K562 (cell line): ENCODE measurements at regions not wholly inside any gene's neighbourhood (a gene's known extent, or its start where the extent isn't known, plus 50 kb on each side); places are given as distances from the start of the nearest gene placed in this dataset.

Experiments
- ATAC-seq: fragments of 200-7000 bp; cut with Tn5 transposase; 3 replicates; pipeline ENCODE4 v1.9.1; 2020; ENCODE audit warnings: moderate library complexity
- BruUV-seq: library from RNA; stranded (reverse); fragments of 400-500 nt; replicated peaks from 2 replicates; lab custom pipeline; 2021; lab: Mats Ljungman, UMichigan
- CTCF ChIA-PET: fragments of 300-600 bp; formaldehyde crosslinking; extraction: SDS; loops from one replicate; lab custom pipeline; 2021; ENCODE audit warnings: low intra/inter-chr PET ratio; lab: Yijun Ruan, JAX
- POLR2A ChIA-PET: fragments of 300-600, 350-650 bp; sonication (Branson Sonifier 250); formaldehyde crosslinking; extraction: SDS; loops from one replicate; lab custom pipeline; 2021; ENCODE audit warnings: antibody characterized with exemption, inconsistent platforms; lab: Yijun Ruan, JAX
- DNase-seq, 4 experiments: peaks; one replicate each; pipeline versions ENCODE4 v3.0.0 to v3.0.0-alpha.2; 2011 to 2018; ENCODE audit warnings: low spot score in 3 of 4, mixed read lengths in 3 of 4; ENCODE audit errors: extremely low read depth in 1 of 4
- FAIRE-seq: peaks from 2 replicates; lab custom pipeline; 2011; peaks lifted over from hg19 to GRCh38; lab: Jason Lieb, UNC
- H2AFZ ChIP-seq: 2 replicates; pipeline ENCODE4 v1.6.0; 2011; ENCODE audit warnings: low read depth, low read length, control low read depth, inconsistent platforms
- H3K27ac ChIP-seq: fragments of 200-600 bp; 3 replicates; pipeline ENCODE4 v1.8.0; 2011; ENCODE audit warnings: low read depth, mild to moderate bottlenecking, control low read depth, inconsistent platforms, low read length, moderate library complexity, mixed read lengths; ENCODE audit errors: extremely low read depth
- H3K27me3 ChIP-seq, 2 experiments: fragments of 300-600 bp in 1 of 2; 2 replicates in 1 of 2; 3 replicates in 1 of 2; pipeline versions ENCODE4 v1.6.0 to v1.8.0; 2011; ENCODE audit warnings: inconsistent platforms in 2 of 2, low read length in 2 of 2, mild to moderate bottlenecking in 1 of 2, mixed read lengths in 1 of 2, moderate library complexity in 1 of 2; ENCODE audit not compliant: control insufficient read depth in 2 of 2, insufficient read depth in 2 of 2
- H3K36me3 ChIP-seq: fragments of 300-600 bp; 3 replicates; pipeline ENCODE4 v1.8.0; 2011; ENCODE audit warnings: mild to moderate bottlenecking, low read length, inconsistent platforms; ENCODE audit not compliant: control insufficient read depth, insufficient read depth
- H3K4me1 ChIP-seq, 2 experiments: fragments of 200-600 bp in 1 of 2; replicated peaks in 1 of 2; 2 replicates in 1 of 2; 3 replicates in 1 of 2; pipeline versions ENCODE4 v1.5.1 to v1.8.0; 2011; ENCODE audit warnings: inconsistent platforms in 2 of 2, low read length in 2 of 2, mild to moderate bottlenecking in 1 of 2, mixed read lengths in 1 of 2, moderate library complexity in 1 of 2; ENCODE audit not compliant: control insufficient read depth in 2 of 2, insufficient read depth in 2 of 2
- H3K4me2 ChIP-seq: 2 replicates; pipeline ENCODE4 v1.6.1; 2011; ENCODE audit warnings: low read length, control low read depth, inconsistent platforms, mixed read lengths; ENCODE audit not compliant: insufficient read depth
- H3K4me3 ChIP-seq: fragments of 200-600 bp; sonication (generic), shearing (Covaris generic); 2 replicates; pipeline ENCODE4 v1.5.1; 2016; ENCODE audit warnings: control low read depth, inconsistent platforms
- H3K79me2 ChIP-seq: fragments of 200-600 bp; 3 replicates; pipeline ENCODE4 v1.8.0; 2011; ENCODE audit warnings: low read length, inconsistent platforms; ENCODE audit not compliant: control insufficient read depth, insufficient read depth
- H3K9ac ChIP-seq, 2 experiments: 2 replicates each; pipeline versions ENCODE4 v1.6.0 to v1.6.1; 2011; ENCODE audit warnings: low read depth in 2 of 2, low read length in 2 of 2, control low read depth in 1 of 2, inconsistent platforms in 1 of 2, mild to moderate bottlenecking in 1 of 2, mixed read lengths in 1 of 2; ENCODE audit not compliant: insufficient read depth in 1 of 2
- H3K9me1 ChIP-seq: one replicate; pipeline ENCODE4 v1.6.0; 2011; ENCODE audit warnings: inconsistent platforms, mild to moderate bottlenecking, low read length, moderate library complexity; ENCODE audit not compliant: control insufficient read depth, insufficient read depth
- H3K9me3 ChIP-seq: replicated peaks from 2 replicates; pipeline ENCODE4 v1.5.1; 2011; ENCODE audit warnings: low read depth, low read length, inconsistent platforms; ENCODE audit not compliant: control insufficient read depth, insufficient read depth
- H4K20me1 ChIP-seq: replicated peaks from 2 replicates; pipeline ENCODE4 v1.6.1; 2011; ENCODE audit warnings: low read length, inconsistent platforms, mixed read lengths; ENCODE audit not compliant: control insufficient read depth, insufficient read depth
- ARID1B ChIP-seq: fragments of 450-650 bp; IDR thresholded peaks from 2 replicates; pipeline ENCODE4 v1.6.1; 2016; ENCODE audit warnings: antibody characterized with exemption, mild to moderate bottlenecking, inconsistent platforms
- BRD9 ChIP-seq: fragments of 450-650 bp; IDR thresholded peaks from 2 replicates; pipeline ENCODE4 v1.6.1; 2018; ENCODE audit warnings: low read depth; ENCODE audit not compliant: partially characterized antibody
- PKNOX1 ChIP-seq: fragments of 450-650 bp; IDR thresholded peaks from 2 replicates; pipeline ENCODE4 v1.6.1; 2016
- ZNF165 ChIP-seq: fragments of 250-450 bp; sonication (Bioruptor Pico); IDR thresholded peaks from 2 replicates; pipeline ENCODE4 v1.4.0; 2020; ENCODE audit warnings: borderline replicate concordance
- ZNF384 ChIP-seq: IDR thresholded peaks from 2 replicates; pipeline ENCODE4 v1.6.1; 2012; ENCODE audit warnings: low read depth, low read length, improper control_type of control experiment
- WGBS: fragments of 100-300 bp; shearing (Covaris generic); methylation state at CpG from one replicate; pipeline ENCODE4 v1.1.6; 2016; ENCODE audit warnings: low coverage, mixed read lengths; ENCODE audit not compliant: insufficient coverage; ENCODE audit errors: missing lambda C conversion rate; 5-methylcytosine and 5-hydroxymethylcytosine counted together
- in situ Hi-C: fragments of 300-500 bp; cut with MboI; formaldehyde crosslinking; loops from 4 replicates; pipeline ENCODE4 v1.15.0; 2018; ENCODE audit warnings: inconsistent platforms, mixed read lengths
- intact Hi-C: fragments of 100-400 bp; cut with micrococcal nuclease; formaldehyde crosslinking; loops from 2 replicates; pipeline ENCODE4 v1.14.2; 2022

DNA sequence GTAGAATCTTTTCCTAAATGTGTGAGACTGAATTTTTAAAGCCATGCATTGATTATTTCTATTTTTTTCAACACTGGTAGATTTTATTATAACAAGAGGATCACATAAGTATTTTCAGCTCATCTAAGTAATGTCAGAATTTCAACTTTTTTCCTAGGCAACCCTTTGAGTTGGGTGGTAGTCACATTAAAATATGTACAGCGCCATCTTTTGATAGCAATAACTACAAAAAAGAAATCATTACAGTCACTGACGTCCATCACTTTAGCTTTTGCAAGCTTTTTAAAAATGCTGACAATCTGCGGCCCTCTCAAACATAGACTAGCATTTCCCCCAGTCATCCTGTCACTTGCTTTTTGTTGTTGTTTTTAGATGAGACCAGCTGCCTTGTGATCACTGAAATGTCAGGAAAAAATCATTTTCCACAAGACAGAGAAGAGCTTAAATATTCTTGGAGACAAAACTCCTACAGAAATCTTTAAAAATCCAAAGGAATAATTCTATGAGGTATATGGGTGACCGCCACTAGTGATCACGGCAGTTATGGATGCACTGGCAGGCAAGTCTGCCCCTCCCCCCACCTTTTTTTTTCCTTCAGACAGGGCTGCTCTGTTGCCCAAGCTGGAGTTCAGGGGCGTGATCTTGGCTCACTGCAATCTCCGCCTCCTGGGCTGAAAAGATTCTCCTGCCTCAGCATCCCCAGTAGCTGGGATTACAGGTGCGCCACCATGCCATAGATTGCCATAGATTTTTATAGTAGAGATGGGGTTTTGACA is 384.0 kb upstream of the KCNMB2 start:
- Histone ChIP-seq H3K4me1 (no peaks in the 10 kb centered on the region; a peak in 1 of 5 replicates), H3K9ac (no peak overlapping the region), H3K27ac (no peak overlapping the region)
- no peak for FAIRE-seq
- no peak for TF ChIP-seq PKNOX1
- TF ChIP-seq BRD9 = no peak
- TF ChIP-seq ZNF165 = no peak
- 0 out of 2 replicates have a peak, but pooled peaks have one; percentile 30 for TF ChIP-seq ZNF384
- no peak for TF ChIP-seq ARID1B
- TF ChIP-seq, all 486 proteins: peak for 1
- H4K20me1 ChIP-seq = no peaks in the 10 kb centered on the region
- no peaks in the 10 kb centered on the region for H3K9me1 ChIP-seq
- H3K27me3 ChIP-seq = no peaks in the 10 kb centered on the region
- DNase-seq = no peak
- ATAC-seq = no peak
- no peak overlapping the region for H2AFZ ChIP-seq
- in situ Hi-C loops = no loop called here
- no TSS peak for BruUV-seq
- ChIA-PET CTCF (no interaction called here), POLR2A (interaction anchor here (1.1 kb wide), 1 partner anchor 23 kb away, joined by 3 read pairs; no protein-coding TSS in a partner anchor)
- H3K4me2 ChIP-seq = no peak overlapping the region
- WGBS = 61% methylated on average over 8 of the region's 8 CpGs
- H3K36me3 ChIP-seq = no peaks in the 10 kb centered on the region
- no peaks in the 10 kb centered on the region for H3K79me2 ChIP-seq
- intact Hi-C loops = no loop called here
- no peaks in the 10 kb centered on the region for H3K9me3 ChIP-seq
- H3K4me3 ChIP-seq = no peak overlapping the region
